Right renal cortex interstitium (tissue), 3 donors: ENCODE measurements at regions not wholly inside any gene's neighbourhood (a gene's known extent, or its start where the extent isn't known, plus 50 kb on each side); places are given as distances from the start of the nearest gene placed in this dataset.

Source experiments
- DNase-seq, 3 donors: peaks; one replicate each; pipeline ENCODE4 v3.0.0-alpha.2; 2013; ENCODE audit warnings: low read depth in 3 of 3, low spot score in 2 of 3

DNA sequence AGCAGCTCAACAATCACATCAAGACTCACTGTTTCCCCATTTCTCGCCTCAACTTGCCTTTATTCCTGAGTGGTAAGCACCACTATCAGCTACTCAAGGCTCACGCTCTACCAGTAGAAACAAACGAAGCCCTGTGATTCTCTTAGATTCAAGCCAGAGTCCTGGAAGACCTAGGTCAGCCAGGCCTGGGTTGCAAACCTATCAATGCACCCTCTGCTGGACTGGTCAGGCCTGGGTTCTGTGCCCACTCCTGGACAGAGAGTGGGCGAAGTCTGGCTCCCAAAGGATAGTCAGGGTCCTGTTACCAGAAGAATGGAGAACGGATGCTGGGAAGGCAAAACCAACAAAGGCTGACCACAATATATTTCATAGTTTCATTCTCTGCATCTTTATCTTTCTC is 308.4 kb downstream of the SHQ1 start:
- no peak for DNase-seq

GRCh38 chr3:72538070-72538745 is 310.0 kb downstream of the SHQ1 start:
- no peak for DNase-seq

- DNase-seq = no peak
Observed at GRCh38 chr3:72537448-72537847, 310.8 kb downstream of the SHQ1 start.

DNA sequence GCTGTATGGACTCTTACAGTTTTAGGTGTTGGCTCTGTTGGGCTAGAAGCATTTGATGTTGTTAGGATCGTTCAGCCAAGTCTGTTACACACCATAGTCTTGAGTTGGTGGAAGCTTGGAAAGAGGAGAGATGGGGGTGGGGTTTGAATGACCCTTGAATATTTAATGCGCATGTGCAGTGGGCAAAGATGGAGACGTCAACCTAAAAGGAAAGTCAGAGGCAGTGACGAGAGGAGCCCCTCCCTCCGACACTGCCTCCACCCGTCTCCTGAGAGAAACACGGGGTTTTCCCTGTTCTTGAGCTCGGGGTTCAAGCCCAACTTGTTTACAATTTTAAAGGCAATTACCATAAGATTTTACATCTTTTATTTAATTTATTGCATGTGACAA is 311.4 kb downstream of the SHQ1 start:
- DNase-seq = no peak

DNA sequence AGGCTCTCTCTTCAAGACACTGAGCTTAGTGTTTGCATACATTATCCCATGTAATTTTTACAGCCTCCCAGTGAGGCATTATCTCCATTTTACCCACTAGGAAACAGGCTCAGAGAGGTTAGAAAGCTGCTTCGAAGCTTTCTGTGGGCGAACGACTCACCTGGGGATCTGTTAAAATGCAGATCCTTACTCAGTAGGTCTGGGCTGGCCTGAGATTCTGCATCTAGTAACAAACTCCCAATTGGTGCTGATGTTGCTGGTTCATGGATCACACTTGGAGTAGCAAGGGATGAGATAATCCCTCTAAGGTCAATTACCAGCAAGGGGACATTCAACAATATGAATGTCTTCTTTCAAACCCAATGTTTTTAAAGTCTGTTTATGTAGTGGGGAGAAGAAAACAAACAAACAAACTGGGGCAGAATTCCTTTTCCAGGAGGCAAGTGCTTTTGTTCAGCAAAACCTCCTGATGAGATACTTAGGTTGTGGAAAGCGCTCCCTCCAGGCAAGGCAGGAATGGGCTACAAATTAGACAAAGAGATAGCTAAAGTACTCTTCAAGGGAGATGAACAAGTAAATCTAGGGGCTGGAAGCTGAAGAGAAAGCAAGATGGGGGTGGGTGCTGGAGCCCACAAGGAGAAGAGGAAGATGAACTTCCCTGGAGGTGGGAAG is 311.9 kb downstream of the SHQ1 start:
- no peak for DNase-seq

DNA sequence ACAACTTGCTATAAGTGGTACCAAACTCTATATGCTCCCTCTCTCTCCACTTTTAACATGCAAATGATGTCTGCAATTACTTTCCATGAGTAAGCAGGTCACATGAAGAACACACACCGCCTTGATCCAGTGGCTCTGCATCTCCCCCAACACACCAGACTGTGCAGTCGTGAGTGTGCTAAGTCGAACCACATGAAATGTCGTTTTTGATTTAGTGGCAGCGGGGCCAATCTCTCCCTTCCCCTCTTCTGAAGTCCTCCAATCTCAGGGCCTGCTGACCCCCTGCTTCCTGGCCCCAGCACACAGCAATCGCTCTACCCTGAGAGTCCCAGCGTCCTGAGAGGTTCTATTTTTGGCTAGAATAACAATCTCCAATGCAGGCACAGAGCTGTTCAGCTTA is 312.5 kb downstream of the SHQ1 start:
- peak in 2 of 3 donors; percentile 30 to 31 for DNase-seq

GRCh38 chr3:72533591-72534473 is 314.4 kb downstream of the SHQ1 start:
- DNase-seq = no peak

GRCh38 chr3:72530426-72530825 is 317.8 kb downstream of the SHQ1 start:
- DNase-seq = no peak

GRCh38 chr3:72529081-72529480 is 319.2 kb downstream of the SHQ1 start:
- DNase-seq = no peak

- DNase-seq = no peak
Observed at GRCh38 chr3:72523429-72524151, 324.7 kb downstream of the SHQ1 start.

GRCh38 chr3:72520690-72521308 is 327.4 kb downstream of the SHQ1 start:
- no peak for DNase-seq

GRCh38 chr3:72519946-72520604 is 328.2 kb downstream of the SHQ1 start:
- no peak for DNase-seq

GRCh38 chr3:72517921-72518424 is 330.3 kb downstream of the SHQ1 start:
- no peak for DNase-seq

GRCh38 chr3:72517336-72517735 is 330.9 kb downstream of the SHQ1 start:
- DNase-seq = no peak

GRCh38 chr3:72516361-72516760 is 331.9 kb downstream of the SHQ1 start:
- no peak for DNase-seq

DNA sequence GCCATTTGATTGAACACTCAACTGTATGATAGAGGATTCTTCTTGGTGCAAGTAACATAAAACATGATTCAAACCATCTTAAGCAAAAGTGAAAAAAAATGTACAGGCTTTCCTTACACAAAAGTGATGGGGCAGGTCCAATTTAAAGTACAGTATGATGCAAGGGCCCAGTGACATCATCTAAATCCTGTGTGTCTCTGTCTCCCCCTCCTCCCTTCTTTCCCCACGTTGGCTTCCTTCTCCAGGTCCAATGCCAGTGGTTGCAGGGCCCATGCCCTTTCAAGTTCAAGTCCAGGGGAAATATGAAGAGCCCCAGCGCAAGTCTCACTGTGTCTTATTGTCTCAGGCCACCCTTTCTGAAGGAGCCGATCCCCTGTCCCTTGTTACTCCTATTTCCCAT is 332.3 kb downstream of the SHQ1 start:
- no peak for DNase-seq

DNA sequence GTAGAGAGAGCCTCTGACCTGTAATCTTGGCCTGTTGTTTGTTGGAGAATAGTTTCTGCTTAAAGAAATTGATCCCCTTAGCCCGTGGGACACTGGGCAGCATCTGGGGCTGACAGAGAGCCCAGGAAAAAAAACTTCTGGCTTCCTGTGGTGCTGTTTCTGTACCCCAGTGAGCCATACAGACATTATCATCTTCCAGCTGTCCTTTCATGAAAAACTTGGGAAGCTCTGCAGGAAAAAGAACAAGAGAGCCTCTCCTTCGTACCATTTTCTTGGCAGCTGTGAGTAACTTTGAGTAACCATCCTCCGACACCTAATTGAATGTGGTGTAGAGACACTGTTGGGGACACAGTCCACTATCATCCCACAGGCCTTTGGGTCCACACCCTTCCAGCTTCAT is 333.0 kb downstream of the SHQ1 start:
- DNase-seq = no peak

- DNase-seq = no peak
Observed at GRCh38 chr3:72510247-72510646, 338.0 kb downstream of the SHQ1 start.

- DNase-seq = no peak
Observed at GRCh38 chr3:72505539-72506405, 342.5 kb downstream of the SHQ1 start.
